Ecto neural progenitor cell (in vitro differentiated cells): ENCODE measurements at regions not wholly inside any gene's neighbourhood (a gene's known extent, or its start where the extent isn't known, plus 50 kb on each side); places are given as distances from the start of the nearest gene placed in this dataset.
"Not testable (repeated sequence)": the region's sequence is repeated elsewhere in the genome, so short reads cannot be mapped to it uniquely, and the experiment has no call there.

ENCODE experiments used
- DNase-seq: peaks from one replicate; pipeline ENCODE4 v3.0.0-alpha.2; 2018; ENCODE audit warnings: low spot score

GRCh38 chr13:47696674-47697073 is 304.4 kb downstream of the SUCLA2 start:
- DNase-seq, result no peak

GRCh38 chr13:47687577-47687976 is 313.5 kb downstream of the SUCLA2 start:
- DNase-seq, result no peak

- DNase-seq, result not testable (repeated sequence)
These were observed 315.9 kb downstream of the SUCLA2 start for GRCh38 chr13:47685156-47685555.

- DNase-seq, result no peak
These were observed 320.3 kb downstream of the SUCLA2 start for GRCh38 chr13:47680748-47681147.

GRCh38 chr13:47679401-47679800 is 321.7 kb downstream of the SUCLA2 start:
- DNase-seq, result no peak

GRCh38 chr13:47678201-47678968 is 322.7 kb downstream of the SUCLA2 start:
- DNase-seq, result no peak

GRCh38 chr13:47675871-47676270 is 325.2 kb downstream of the SUCLA2 start:
- DNase-seq, result no peak

GRCh38 chr13:47673009-47673850 is 327.8 kb downstream of the SUCLA2 start:
- no peak for DNase-seq

GRCh38 chr13:47672245-47673008 is 328.6 kb downstream of the SUCLA2 start:
- no peak for DNase-seq

GRCh38 chr13:47671776-47672175 is 329.3 kb downstream of the SUCLA2 start:
- no peak for DNase-seq

- DNase-seq, result no peak
These were observed 336.0 kb downstream of the SUCLA2 start for GRCh38 chr13:47665043-47665442.

- no peak for DNase-seq
These were observed 340.0 kb downstream of the SUCLA2 start for GRCh38 chr13:47661076-47661475.

GRCh38 chr13:47656651-47657050 is 344.4 kb downstream of the SUCLA2 start:
- DNase-seq, result no peak

GRCh38 chr13:47650209-47650608 is 350.9 kb downstream of the SUCLA2 start:
- DNase-seq, result no peak

GRCh38 chr13:47647001-47647400 is 354.1 kb downstream of the SUCLA2 start:
- no peak for DNase-seq

GRCh38 chr13:47646298-47646697 is 354.8 kb downstream of the SUCLA2 start:
- DNase-seq, result no peak

- DNase-seq, result no peak
These were observed 361.2 kb downstream of the SUCLA2 start for GRCh38 chr13:47639738-47640447.

GRCh38 chr13:47638627-47639026 is 362.4 kb downstream of the SUCLA2 start:
- DNase-seq, result no peak

- no peak for DNase-seq
These were observed 368.8 kb downstream of the SUCLA2 start for GRCh38 chr13:47632311-47632710.

GRCh38 chr13:47628666-47629065 is 372.4 kb downstream of the SUCLA2 start:
- DNase-seq, result no peak

- DNase-seq, result no peak
These were observed 377.2 kb downstream of the SUCLA2 start for GRCh38 chr13:47623862-47624261.

- no peak for DNase-seq
These were observed 379.1 kb downstream of the SUCLA2 start for GRCh38 chr13:47621931-47622330.
